LHCN-M2 (cell line): ENCODE measurements at regions not wholly inside any gene's neighbourhood (a gene's known extent, or its start where the extent isn't known, plus 50 kb on each side); places are given as distances from the start of the nearest gene placed in this dataset.
"Not testable (repeated sequence)": the region's sequence is repeated elsewhere in the genome, so short reads cannot be mapped to it uniquely, and the experiment has no call there.

Source experiments
- DNase-seq: peaks from one replicate; pipeline ENCODE4 v3.0.0-alpha.2; 2012; ENCODE audit warnings: low read depth

GRCh38 chr3:87727783-87728182 lies 331.0 kb downstream of the CGGBP1 start:
- no peak for DNase-seq

- DNase-seq = no peak
Observed at GRCh38 chr3:87719060-87719459, 339.7 kb downstream of the CGGBP1 start.

GRCh38 chr3:87710511-87710910 lies 348.3 kb downstream of the CGGBP1 start:
- DNase-seq = no peak

- no peak for DNase-seq
Observed at GRCh38 chr3:87710028-87710427, 348.8 kb downstream of the CGGBP1 start.

GRCh38 chr3:87706176-87706575 lies 352.6 kb downstream of the CGGBP1 start:
- DNase-seq = peak; percentile 10

GRCh38 chr3:87702600-87702999 lies 356.2 kb downstream of the CGGBP1 start:
- no peak for DNase-seq

- DNase-seq = peak; percentile 20
Observed at GRCh38 chr3:87696124-87697013, 362.4 kb downstream of the CGGBP1 start.

- DNase-seq = peak; percentile 15
Observed at GRCh38 chr3:87694678-87695077, 364.1 kb downstream of the CGGBP1 start.

- DNase-seq = peak; percentile 6
Observed at GRCh38 chr3:87691109-87691508, 367.7 kb downstream of the CGGBP1 start.

GRCh38 chr3:87678984-87679660 lies 379.7 kb downstream of the CGGBP1 start:
- DNase-seq = not testable (repeated sequence)

GRCh38 chr3:87674397-87675161 lies 384.2 kb downstream of the CGGBP1 start:
- DNase-seq = no peak

- no peak for DNase-seq
Observed at GRCh38 chr3:87673132-87673531, 385.7 kb downstream of the CGGBP1 start.

- no peak for DNase-seq
Observed at GRCh38 chr3:87654184-87654583, 377.8 kb upstream of the POU1F1 start.

GRCh38 chr3:87653138-87653537 lies 376.8 kb upstream of the POU1F1 start:
- not testable (repeated sequence) for DNase-seq

GRCh38 chr3:87634426-87634825 lies 358.0 kb upstream of the POU1F1 start:
- no peak for DNase-seq

GRCh38 chr3:87627316-87627715 lies 350.9 kb upstream of the POU1F1 start:
- no peak for DNase-seq

- DNase-seq = peak; percentile 53
Observed at GRCh38 chr3:87626546-87626945, 350.2 kb upstream of the POU1F1 start.

GRCh38 chr3:87625876-87626275 lies 349.5 kb upstream of the POU1F1 start:
- DNase-seq = peak; percentile 52

GRCh38 chr3:87624860-87625259 lies 348.5 kb upstream of the POU1F1 start:
- no peak for DNase-seq

GRCh38 chr3:87621667-87622066 lies 345.3 kb upstream of the POU1F1 start:
- DNase-seq = no peak

- DNase-seq = no peak
Observed at GRCh38 chr3:87615506-87615905, 339.1 kb upstream of the POU1F1 start.

GRCh38 chr3:87614998-87615397 lies 338.6 kb upstream of the POU1F1 start:
- DNase-seq = no peak
